Neural crest cell (in vitro differentiated cells): ENCODE measurements at regions not wholly inside any gene's neighbourhood (a gene's known extent, or its start where the extent isn't known, plus 50 kb on each side); places are given as distances from the start of the nearest gene placed in this dataset.

Experiments used
- DNase-seq: peaks from one replicate; pipeline ENCODE4 v3.0.0; 2021; ENCODE audit warnings: low read depth, mixed read lengths, low spot score
- H3K27ac Mint-ChIP-seq: one replicate; pipeline ENCODE4 v1.8.0; 2021; ENCODE audit warnings: mild to moderate bottlenecking, mixed read lengths; ENCODE audit not compliant: unreplicated experiment
- H3K27me3 Mint-ChIP-seq: 2 replicates; pipeline ENCODE4 v1.8.0; 2021; ENCODE audit warnings: low read depth, mild to moderate bottlenecking, mixed read lengths
- H3K36me3 Mint-ChIP-seq: 2 replicates; pipeline ENCODE4 v1.8.0; 2021; ENCODE audit warnings: low read depth, mild to moderate bottlenecking, mixed read lengths
- H3K4me1 Mint-ChIP-seq: 2 replicates; pipeline ENCODE4 v1.8.0; 2021; ENCODE audit warnings: mixed read lengths
- H3K4me3 Mint-ChIP-seq: one replicate; pipeline ENCODE4 v1.8.0; 2021; ENCODE audit warnings: mild to moderate bottlenecking, mixed read lengths
- H3K9me3 Mint-ChIP-seq: 2 replicates; pipeline ENCODE4 v1.8.0; 2021; ENCODE audit warnings: mixed read lengths
- CTCF ChIP-seq: fragments of 200-600 bp; sonication (generic); conservative IDR thresholded peaks from 2 replicates; pipeline ENCODE4 v1.5.0; 2021; ENCODE audit warnings: antibody characterized with exemption, mild to moderate bottlenecking

DNA sequence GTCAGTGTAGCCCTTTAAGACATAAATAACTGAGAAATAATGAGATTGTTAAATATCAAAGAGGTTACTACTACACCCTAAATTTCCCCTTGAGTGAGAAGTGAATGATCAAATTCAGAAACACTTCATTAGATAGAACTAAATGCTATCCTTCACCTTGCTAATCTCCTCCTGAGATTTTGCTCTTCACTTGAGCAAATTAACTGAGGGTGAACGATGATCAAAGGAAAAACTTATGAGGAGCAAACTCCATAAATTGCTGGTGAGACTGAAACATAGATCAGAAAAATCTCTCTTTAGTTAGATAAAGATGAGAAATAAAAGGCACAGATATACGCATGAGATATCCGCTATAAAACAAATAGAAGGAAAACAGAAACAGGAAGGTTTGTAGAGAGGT is 63.1 kb upstream of the TANC1 start:
- no peak overlapping the region for H3K4me3 Mint-ChIP-seq
- H3K27ac Mint-ChIP-seq: no peak overlapping the region
- no peaks in the 10 kb centered on the region for H3K9me3 Mint-ChIP-seq
- no peaks in the 10 kb centered on the region for H3K36me3 Mint-ChIP-seq
- peaks cover 27% of the 10 kb centered on the region for H3K27me3 Mint-ChIP-seq
- no peak for TF ChIP-seq CTCF
- peaks cover 19% of the 10 kb centered on the region for H3K4me1 Mint-ChIP-seq
- no peak for DNase-seq

DNA sequence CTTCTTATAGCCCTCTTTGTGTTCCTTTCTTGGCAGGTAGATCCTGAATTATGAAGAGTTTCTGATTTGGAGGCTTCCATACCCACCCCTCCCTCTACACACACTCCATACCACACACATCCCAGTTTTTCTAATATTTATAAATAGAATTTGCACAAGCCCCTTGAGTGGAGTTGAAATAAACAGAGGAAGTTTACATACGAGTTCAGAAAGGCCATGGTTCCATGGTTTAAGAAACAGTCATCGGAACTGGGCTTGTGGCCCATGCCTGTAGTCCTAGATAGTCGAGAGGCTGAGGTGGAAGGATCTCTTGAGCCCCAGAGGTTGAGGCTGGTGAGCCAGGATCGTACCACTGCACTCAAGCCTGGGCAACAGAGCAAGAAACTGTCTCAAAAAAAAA is 62.7 kb upstream of the TANC1 start:
- peaks cover 27% of the 10 kb centered on the region for H3K27me3 Mint-ChIP-seq
- H3K27ac Mint-ChIP-seq: no peak overlapping the region
- H3K9me3 Mint-ChIP-seq: no peaks in the 10 kb centered on the region
- TF ChIP-seq CTCF: no peak
- H3K36me3 Mint-ChIP-seq: no peaks in the 10 kb centered on the region
- H3K4me3 Mint-ChIP-seq: no peak overlapping the region
- no peak for DNase-seq
- H3K4me1 Mint-ChIP-seq: peaks cover 19% of the 10 kb centered on the region

DNA sequence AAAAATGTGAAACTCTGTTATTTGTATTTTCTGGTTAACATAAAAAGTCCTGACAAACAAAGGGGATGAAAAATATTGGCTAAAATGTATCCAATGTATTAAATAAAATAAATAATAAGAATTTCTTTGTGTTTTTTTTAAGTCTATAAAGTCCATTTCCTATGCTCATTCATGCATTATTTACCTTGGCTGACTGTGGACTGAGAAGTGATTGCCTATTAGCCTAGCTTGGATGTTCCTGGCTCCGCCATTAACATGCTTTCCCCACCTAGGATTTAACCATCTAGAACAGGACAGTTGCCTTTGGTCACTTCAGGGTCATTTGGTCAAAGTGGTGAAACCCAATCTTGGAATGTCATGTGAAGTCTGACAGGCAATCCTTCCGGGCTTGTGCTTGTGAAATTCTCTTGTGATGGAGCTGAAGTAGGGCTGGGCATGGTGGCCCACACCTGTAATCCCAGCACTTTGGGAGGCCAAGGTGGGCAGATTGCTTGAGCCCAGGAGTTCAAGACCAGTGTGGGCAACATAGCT is 60.4 kb upstream of the TANC1 start:
- H3K4me1 Mint-ChIP-seq: peaks cover 14% of the 10 kb centered on the region
- TF ChIP-seq CTCF: no peak
- no peaks in the 10 kb centered on the region for H3K9me3 Mint-ChIP-seq
- no peaks in the 10 kb centered on the region for H3K36me3 Mint-ChIP-seq
- no peak for DNase-seq
- peaks cover 25% of the 10 kb centered on the region for H3K27me3 Mint-ChIP-seq
- no peak overlapping the region for H3K4me3 Mint-ChIP-seq
- no peak overlapping the region for H3K27ac Mint-ChIP-seq

DNA sequence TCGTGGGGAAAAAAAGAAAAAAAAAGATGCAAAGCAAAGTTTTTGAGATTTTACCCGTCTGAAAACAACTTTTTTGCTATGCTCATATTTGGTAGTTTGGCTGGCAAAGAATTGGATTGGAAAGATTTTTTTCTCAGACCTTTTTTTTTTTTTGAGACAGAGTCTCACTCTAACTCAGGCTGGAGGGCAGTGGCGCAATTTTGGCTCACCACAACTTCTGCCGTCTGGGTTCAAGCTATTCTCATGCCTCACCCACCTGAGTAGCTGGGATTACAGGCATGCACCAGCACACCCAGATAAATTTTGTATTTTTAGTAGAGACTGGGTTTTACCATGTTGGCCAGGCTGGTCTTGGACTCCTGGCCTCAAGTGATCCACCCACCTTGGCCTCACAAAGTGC is 56.3 kb upstream of the TANC1 start:
- H3K36me3 Mint-ChIP-seq: no peaks in the 10 kb centered on the region
- no peak for TF ChIP-seq CTCF
- no peak for DNase-seq
- no peaks in the 10 kb centered on the region for H3K4me1 Mint-ChIP-seq
- H3K27ac Mint-ChIP-seq: no peak overlapping the region
- H3K9me3 Mint-ChIP-seq: no peaks in the 10 kb centered on the region
- peaks cover 7% of the 10 kb centered on the region for H3K27me3 Mint-ChIP-seq
- H3K4me3 Mint-ChIP-seq: no peak overlapping the region

GRCh38 chr2:158912765-158913164 is 55.7 kb upstream of the TANC1 start:
- Mint-ChIP-seq H3K27me3 (peaks cover 4% of the 10 kb centered on the region), H3K4me3 (no peak overlapping the region), H3K9me3 (no peaks in the 10 kb centered on the region), H3K27ac (no peak overlapping the region), H3K4me1 (no peaks in the 10 kb centered on the region), H3K36me3 (no peaks in the 10 kb centered on the region)
- DNase-seq: no peak
- TF ChIP-seq CTCF: no peak

DNA sequence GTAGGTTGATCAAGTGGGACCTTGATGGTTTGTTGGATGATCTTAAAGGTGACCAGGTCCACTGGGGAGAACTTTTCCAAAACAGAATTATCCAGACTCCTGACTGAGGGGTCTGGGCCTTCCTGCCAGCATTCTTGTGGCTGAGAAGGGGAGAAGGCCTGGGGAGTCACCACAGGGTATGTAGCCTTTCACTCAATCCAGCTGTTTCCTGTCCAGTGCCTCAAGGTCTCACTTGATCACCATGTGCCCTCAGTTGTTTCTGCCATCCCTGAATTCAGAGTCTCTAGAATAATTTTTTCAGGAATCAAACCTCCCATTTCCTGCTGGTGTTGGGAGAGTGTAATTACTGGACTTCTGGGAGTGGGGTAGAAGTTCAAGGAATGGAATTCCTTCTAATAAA is 54.4 kb upstream of the TANC1 start:
- no peaks in the 10 kb centered on the region for H3K27me3 Mint-ChIP-seq
- no peak overlapping the region for H3K4me3 Mint-ChIP-seq
- no peak for TF ChIP-seq CTCF
- no peaks in the 10 kb centered on the region for H3K9me3 Mint-ChIP-seq
- H3K4me1 Mint-ChIP-seq: no peaks in the 10 kb centered on the region
- peak overlapping the region; percentile 20 for H3K27ac Mint-ChIP-seq
- no peak for DNase-seq
- no peaks in the 10 kb centered on the region for H3K36me3 Mint-ChIP-seq
